D721Med (cell line): ENCODE measurements at regions not wholly inside any gene's neighbourhood (a gene's known extent, or its start where the extent isn't known, plus 50 kb on each side); places are given as distances from the start of the nearest gene placed in this dataset.
A peak's percentile ranks its signal among the peaks of the same experiment; 100 is the strongest.

Source experiments
- DNase-seq: peaks from one replicate; pipeline ENCODE4 v3.0.0; 2011; ENCODE audit warnings: low spot score; ENCODE audit not compliant: insufficient read length
- FAIRE-seq: peaks from 2 replicates; lab custom pipeline; 2011; peaks lifted over from hg19 to GRCh38; lab: Jason Lieb, UNC
- CTCF ChIP-seq: IDR thresholded peaks from 2 replicates; pipeline ENCODE4 v1.5.1; 2012; ENCODE audit warnings: mild to moderate bottlenecking, control low read depth; ENCODE audit not compliant: insufficient read depth; ENCODE audit errors: missing control alignments

GRCh38 chr2:33673937-33674336 lies 74.8 kb upstream of the FAM98A start:
- TF ChIP-seq CTCF = peak; percentile 54
- peak; percentile 68 for FAIRE-seq
- DNase-seq = no peak

GRCh38 chr2:33672896-33673295 lies 73.8 kb upstream of the FAM98A start:
- DNase-seq = no peak
- FAIRE-seq = no peak

GRCh38 chr2:33672389-33672788 lies 73.3 kb upstream of the FAM98A start:
- FAIRE-seq (no peak), DNase-seq (no peak)
- TF ChIP-seq CTCF = no peak

More at GRCh38 chr2:33672896-33673295, 73.8 kb upstream of the FAM98A start:
- no peak for TF ChIP-seq CTCF

GRCh38 chr2:33671198-33671597 lies 72.1 kb upstream of the FAM98A start:
- DNase-seq (no peak), FAIRE-seq (no peak)
- TF ChIP-seq CTCF = no peak

GRCh38 chr2:33670392-33670937 lies 71.4 kb upstream of the FAM98A start:
- FAIRE-seq (no peak), DNase-seq (no peak)
- no peak for TF ChIP-seq CTCF

GRCh38 chr2:33666879-33667278 lies 67.8 kb upstream of the FAM98A start:
- DNase-seq = no peak
- FAIRE-seq = no peak
- TF ChIP-seq CTCF = no peak

GRCh38 chr2:33665039-33665438 lies 65.9 kb upstream of the FAM98A start:
- TF ChIP-seq CTCF = no peak
- DNase-seq (no peak), FAIRE-seq (no peak)
